ENCODE measurements at regions not wholly inside any gene's neighbourhood (a gene's known extent, or its start where the extent isn't known, plus 50 kb on each side); places are given as distances from the start of the nearest gene placed in this dataset.
"Not testable (repeated sequence)": the region's sequence is repeated elsewhere in the genome, so short reads cannot be mapped to it uniquely, and the experiment has no call there.

DNA sequence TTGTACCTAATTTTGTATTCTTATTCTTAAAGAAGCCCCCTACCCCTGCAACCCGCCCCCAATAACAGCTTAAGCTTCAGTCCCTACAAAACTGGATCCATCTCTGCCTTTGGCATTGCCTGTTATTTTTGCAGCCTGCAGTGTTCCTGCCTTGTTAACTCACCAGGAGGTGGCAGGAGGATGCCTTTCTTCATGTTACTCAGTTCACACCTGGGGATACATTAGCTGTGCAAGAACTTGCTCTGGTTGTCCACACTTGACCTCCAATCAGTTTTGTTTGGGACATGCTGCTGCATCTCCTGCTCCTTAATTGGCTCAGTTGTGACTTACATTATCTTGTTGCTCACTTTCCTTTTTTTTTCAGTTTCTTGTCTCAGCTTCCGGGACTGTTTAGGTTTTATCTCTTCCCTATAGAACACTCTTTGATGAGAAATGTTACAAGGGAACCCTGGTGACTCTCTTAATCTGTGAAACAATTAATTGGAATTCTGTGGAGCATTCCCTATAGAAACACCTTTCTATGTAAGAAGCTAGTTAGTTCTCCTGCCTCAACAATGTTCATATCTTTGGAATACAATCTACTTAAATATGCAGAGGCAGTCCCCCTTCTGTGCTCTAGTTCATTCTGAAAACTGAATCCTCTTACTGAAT, 467.7 kb upstream of the ACO1 start:
- no peak overlapping the region for H3K4me3 ChIP-seq (ENCODE audit: low read depth, poor library complexity, severe bottlenecking)
- intact Hi-C loops (cut with DNase I; ENCODE audit: low total_unique reads) = no loop called here
- TF ChIP-seq, protein P1, sequence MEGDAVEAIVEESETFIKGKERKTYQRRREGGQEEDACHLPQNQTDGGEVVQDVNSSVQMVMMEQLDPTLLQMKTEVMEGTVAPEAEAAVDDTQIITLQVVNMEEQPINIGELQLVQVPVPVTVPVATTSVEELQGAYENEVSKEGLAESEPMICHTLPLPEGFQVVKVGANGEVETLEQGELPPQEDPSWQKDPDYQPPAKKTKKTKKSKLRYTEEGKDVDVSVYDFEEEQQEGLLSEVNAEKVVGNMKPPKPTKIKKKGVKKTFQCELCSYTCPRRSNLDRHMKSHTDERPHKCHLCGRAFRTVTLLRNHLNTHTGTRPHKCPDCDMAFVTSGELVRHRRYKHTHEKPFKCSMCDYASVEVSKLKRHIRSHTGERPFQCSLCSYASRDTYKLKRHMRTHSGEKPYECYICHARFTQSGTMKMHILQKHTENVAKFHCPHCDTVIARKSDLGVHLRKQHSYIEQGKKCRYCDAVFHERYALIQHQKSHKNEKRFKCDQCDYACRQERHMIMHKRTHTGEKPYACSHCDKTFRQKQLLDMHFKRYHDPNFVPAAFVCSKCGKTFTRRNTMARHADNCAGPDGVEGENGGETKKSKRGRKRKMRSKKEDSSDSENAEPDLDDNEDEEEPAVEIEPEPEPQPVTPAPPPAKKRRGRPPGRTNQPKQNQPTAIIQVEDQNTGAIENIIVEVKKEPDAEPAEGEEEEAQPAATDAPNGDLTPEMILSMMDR (IDR thresholded peaks at IDR 0.05) = no peak
- no peak for TF ChIP-seq POLR2A (IDR thresholded peaks at IDR 0.05)
- no peak for DNase-seq (ENCODE audit: low spot score in 2 of 2)
- WGBS, 2 donors = 64 to 80% methylated on average over 2 of the region's 2 CpGs

DNA sequence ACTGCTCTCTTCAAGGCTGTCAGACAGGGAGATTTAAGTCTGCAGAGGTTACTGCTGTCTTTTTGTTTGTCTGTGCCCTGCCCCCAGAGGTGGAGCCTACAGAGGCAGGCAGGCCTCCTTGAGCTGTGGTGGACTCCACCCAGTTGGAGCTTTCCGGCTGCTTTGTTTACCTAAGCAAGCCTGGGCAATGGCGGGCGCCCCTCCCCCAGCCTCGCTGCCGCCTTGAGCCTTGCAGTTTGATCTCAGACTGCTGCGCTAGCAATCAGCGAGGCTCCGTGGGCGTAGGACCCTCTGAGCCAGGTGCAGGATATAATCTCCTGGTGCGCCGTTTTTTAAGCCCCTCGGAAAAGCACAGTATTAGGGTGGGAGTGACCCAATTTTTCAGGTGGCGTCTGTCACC, 446.7 kb upstream of the ACO1 start:
- WGBS, 2 donors = 91 to 97% methylated on average over 12 to 13 of the region's 13 CpGs
- H3K4me3 ChIP-seq (ENCODE audit: low read depth, poor library complexity, severe bottlenecking); DNase-seq (ENCODE audit: low spot score in 2 of 2); intact Hi-C loops (cut with DNase I; ENCODE audit: low total_unique reads): not testable (repeated sequence)

DNA sequence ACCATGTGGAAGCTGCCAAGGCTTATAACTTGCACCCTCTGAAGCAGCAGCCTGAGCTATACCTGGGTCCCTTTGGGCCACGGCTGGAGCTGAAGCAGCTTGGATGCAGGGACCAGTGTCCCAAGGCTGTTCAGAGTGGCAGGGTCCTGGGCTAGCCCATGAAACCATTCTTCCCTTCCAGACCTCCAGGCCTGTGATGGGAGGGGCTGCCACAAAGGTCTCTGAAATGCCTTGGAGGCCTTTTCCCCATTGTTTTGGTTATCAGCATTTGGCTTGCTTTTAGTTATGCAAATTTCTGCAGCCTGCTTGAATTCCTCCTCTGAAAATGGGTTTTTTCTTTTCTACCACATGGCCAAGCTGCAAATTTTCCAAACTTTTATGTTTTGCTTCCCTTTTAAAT, 433.7 kb upstream of the ACO1 start:
- TF ChIP-seq POLR2A (IDR thresholded peaks at IDR 0.05) = no peak
- TF ChIP-seq, protein P1 (IDR thresholded peaks at IDR 0.05) = no peak
- no peak for DNase-seq (ENCODE audit: low spot score in 2 of 2)
- WGBS, 2 donors = 50 to 80% methylated on average over 1 of the region's 1 CpG

DNA sequence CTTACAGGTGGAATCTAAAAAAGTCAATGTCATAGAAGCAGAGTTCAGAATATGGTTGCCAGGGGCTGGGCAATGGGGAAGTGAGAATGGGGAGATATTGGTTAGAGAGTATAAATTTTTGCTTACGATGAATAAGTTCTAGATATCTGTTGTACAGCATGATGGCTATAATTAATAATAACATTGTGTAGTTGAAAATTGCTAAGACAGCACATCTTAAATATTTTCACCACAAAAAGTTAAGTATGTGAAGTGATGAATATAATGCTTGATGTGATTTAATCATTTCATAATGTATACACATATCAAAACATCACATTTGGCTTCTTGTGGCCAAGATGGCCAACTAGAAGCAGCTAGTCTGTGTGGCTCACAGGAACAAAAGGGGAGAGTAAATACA, 425.9 kb upstream of the ACO1 start:
- intact Hi-C loops (cut with DNase I; ENCODE audit: low total_unique reads) = no loop called here
- 39 to 97% methylated on average over 1 of the region's 1 CpG for WGBS, 2 donors
- TF ChIP-seq, protein P1 (IDR thresholded peaks at IDR 0.05) = no peak
- no peak for TF ChIP-seq POLR2A (IDR thresholded peaks at IDR 0.05)

More for the DNA sequence above, 433.7 kb upstream of the ACO1 start:
- no peak overlapping the region for H3K4me3 ChIP-seq (ENCODE audit: low read depth, poor library complexity, severe bottlenecking)
- intact Hi-C loops (cut with DNase I; ENCODE audit: low total_unique reads) = no loop called here

DNA sequence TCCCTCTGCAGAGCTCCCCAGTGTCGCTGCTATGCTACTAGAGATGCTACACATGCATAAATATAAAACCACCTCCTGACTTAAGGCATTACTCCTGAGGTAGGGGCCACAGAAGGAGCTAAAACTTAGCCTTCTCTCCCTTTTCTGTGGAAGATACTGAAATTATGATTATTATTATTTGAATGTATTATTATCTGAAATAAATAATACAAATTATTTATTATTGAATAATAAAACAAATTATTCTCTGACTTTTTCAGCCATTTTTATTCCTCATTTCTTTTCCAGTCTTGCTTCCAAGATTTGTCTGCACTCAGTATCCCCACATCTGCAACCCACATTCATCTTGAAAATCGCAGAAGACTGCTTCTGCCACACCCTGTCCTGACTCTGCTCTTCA, 414.9 kb upstream of the ACO1 start:
- no peak for TF ChIP-seq POLR2A (IDR thresholded peaks at IDR 0.05)
- TF ChIP-seq, protein P1 (IDR thresholded peaks at IDR 0.05) = no peak
- intact Hi-C loops (cut with DNase I; ENCODE audit: low total_unique reads) = no loop called here
- 39 to 50% methylated on average over 2 of the region's 2 CpGs for WGBS, 2 donors

More for the DNA sequence above, 425.9 kb upstream of the ACO1 start:
- DNase-seq (ENCODE audit: low spot score in 2 of 2) = no peak
- no peak overlapping the region for H3K4me3 ChIP-seq (ENCODE audit: low read depth, poor library complexity, severe bottlenecking)

DNA sequence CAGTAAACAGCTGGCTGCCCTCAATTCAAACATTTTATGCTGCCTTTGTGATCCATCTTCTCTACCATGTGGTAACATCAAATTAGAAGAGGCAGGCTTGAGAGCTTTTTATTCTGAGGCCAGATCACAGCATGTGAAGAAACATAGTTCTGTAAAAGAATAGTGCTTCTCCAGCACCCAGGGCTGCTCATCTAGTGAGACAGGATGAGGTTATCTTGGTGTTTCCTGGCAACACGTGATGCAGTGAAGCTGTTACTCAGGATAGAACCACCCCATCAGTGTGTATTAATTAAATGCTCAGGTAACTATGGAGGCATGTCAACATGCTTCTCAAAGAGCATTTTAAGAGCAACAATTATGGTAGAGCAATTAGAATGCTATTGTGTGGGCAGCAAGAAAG, 400.5 kb upstream of the ACO1 start:
- no peak overlapping the region for H3K4me3 ChIP-seq (ENCODE audit: low read depth, poor library complexity, severe bottlenecking)
- WGBS, 2 donors = 22 to 35% methylated on average over 1 of the region's 1 CpG
- no peak for DNase-seq (ENCODE audit: low spot score in 2 of 2)
- intact Hi-C loops (cut with DNase I; ENCODE audit: low total_unique reads) = no loop called here
- no peak for TF ChIP-seq POLR2A (IDR thresholded peaks at IDR 0.05)
- TF ChIP-seq, protein P1 (IDR thresholded peaks at IDR 0.05) = no peak

More for the DNA sequence above, 414.9 kb upstream of the ACO1 start:
- H3K4me3 ChIP-seq (ENCODE audit: low read depth, poor library complexity, severe bottlenecking) = no peak overlapping the region
- DNase-seq (ENCODE audit: low spot score in 2 of 2) = no peak

Data from lower leg skin (tissue), 4 donors.